ENCODE measurements at regions not wholly inside any gene's neighbourhood (a gene's known extent, or its start where the extent isn't known, plus 50 kb on each side); places are given as distances from the start of the nearest gene placed in this dataset.

DNA sequence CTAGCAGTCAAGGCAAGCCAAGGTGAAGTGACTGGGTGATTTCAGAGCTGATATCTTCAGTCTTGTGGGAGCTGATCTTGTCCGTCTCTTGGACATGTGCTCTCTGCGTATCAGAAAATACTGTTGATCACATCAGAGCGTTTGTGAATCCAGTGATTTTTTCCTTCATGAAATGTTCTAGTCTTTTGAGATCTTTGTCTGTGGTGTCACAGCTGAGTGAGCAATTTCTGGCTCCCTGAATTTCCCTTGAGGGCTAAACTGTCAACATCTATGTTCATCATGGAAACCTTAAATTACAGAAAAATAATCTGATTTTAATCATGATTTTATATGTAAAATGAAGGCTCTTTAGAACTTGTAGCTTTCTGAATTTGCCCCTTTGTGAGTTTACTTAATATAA is 432.0 kb downstream of the CCDC85A start:
- DNase-seq (ENCODE audit: low read depth): no peak

DNA sequence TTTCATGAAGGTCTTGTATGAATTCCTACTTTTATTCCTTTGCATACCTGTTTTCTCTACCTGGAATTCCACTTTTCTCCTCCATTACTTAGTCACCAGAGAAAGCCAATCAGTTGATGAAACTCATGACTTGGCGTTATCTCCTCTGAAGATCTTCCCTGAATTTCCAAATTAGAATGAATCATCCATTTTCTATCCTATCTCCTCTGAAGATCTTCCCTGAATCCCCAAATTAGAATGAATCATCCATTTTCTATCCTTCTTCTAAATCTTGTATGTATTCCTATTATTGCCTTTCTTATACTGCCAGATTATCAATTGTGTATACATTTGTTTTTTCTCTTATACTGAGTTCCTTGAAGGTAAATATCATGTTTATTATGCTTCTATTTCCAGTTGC is 440.4 kb downstream of the CCDC85A start:
- no peak for DNase-seq (ENCODE audit: low read depth)

DNA sequence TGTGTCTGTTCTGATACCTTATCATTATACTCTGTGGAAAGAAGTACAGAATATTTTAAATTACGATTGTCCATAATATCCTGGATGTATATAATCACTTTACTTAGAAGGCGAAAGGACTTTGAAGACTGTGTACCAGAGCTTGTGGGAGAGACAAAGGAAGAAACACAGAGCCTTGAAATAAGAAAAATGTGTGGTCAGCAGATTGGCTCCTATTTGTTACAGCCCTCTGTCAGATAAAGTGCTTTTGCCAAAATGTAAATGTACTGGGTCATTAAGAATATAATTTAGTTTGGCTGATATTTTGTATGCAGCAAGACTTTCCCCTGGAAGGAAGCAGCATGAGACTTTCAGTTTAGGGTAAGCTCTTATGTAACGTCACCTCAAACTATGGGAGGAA is 443.1 kb downstream of the CCDC85A start:
- DNase-seq (ENCODE audit: low read depth): no peak

DNA sequence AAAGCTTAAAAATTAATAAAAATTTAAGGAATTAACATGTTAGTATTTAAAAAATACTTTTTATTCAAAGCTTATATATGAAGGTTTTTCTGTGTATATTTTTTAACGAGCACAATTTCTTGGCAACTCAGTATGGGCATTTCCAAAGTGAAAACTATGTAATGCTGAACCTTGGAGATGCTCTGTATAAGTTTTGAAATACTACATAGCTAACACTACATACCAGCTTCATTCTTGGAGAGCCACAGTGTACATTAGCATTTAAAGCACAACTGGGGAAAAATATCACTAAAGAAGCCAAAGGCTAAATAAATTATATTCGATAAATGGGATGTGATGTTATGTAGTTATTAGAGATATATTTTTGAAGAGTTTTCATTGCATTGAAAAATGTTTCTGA is 446.5 kb downstream of the CCDC85A start:
- DNase-seq (ENCODE audit: low read depth): no peak

DNA sequence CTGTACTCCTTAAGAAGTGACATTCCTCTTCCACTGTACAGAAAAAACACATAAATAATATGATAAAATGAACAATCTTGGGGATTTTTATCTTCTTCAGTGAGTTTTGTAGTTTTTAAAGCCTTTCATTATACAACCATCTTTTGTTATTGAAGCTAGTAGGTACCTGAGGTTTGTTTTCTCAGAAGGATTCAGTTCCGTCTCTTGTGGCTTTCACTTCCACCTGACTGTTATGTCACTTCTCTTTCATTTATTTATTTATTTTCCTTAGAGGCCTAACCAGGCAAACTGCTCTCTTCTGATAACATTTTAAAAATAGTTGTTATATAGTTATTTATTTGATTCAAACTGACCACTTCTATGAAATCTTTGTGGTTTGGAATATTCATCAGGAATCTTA is 464.2 kb downstream of the CCDC85A start:
- DNase-seq (ENCODE audit: low read depth): no peak

DNA sequence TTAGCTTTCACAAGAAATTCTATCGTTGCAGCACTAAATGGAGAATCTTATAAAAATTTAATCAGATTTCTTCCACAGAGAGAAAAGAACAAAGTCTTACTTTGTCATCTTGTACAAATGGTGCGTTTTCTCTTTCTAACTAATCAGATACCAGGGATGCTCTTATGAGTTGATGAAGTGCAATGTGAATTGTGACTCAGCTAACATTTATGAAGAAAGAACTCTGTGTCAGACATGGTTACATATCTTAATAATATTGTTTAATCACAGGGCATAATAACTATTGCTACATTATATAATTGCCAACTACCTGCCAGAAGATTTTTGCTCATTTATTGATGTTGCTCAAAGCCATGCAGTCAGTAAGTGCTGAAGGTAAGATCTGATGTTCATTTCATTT is 465.0 kb downstream of the CCDC85A start:
- no peak for DNase-seq (ENCODE audit: low read depth)

DNA sequence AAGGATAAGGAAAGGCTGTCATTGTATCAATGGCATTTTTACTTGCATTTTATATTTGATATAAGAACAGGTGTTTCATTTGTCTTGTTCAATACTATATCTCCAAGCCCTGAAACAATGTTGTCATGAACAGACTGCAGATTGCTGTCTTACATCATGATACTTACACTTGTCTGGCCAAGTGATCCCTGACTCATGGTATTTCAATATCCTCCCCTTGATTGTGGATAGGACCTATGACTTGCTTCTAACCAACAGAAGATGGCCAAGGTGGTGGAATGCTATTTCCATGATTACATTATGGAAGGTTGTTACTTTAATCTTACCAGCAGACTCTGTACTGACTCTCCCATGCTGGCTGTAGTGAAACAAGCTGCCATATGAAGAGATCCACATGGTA is 471.1 kb downstream of the CCDC85A start:
- no peak for DNase-seq (ENCODE audit: low read depth)

DNA sequence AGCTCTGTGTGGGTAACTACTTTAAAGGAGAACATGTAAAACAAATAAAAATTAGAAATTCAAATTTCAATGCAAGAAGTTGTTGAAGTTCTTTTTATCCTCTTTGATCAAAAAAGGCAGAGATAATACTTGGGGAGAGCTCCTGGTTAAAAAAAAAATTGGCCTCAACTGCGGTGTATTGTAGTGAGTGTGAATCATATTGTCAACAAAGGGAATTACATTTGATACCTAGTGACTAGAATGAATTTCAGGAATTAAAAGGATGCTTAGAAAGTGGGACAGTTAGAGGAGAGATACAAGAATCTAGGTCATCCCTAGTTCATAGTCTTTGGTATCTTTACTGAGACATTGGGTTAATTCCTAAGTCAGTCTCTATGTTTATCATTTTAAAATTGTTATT is 473.0 kb downstream of the CCDC85A start:
- no peak for DNase-seq (ENCODE audit: low read depth)

DNA sequence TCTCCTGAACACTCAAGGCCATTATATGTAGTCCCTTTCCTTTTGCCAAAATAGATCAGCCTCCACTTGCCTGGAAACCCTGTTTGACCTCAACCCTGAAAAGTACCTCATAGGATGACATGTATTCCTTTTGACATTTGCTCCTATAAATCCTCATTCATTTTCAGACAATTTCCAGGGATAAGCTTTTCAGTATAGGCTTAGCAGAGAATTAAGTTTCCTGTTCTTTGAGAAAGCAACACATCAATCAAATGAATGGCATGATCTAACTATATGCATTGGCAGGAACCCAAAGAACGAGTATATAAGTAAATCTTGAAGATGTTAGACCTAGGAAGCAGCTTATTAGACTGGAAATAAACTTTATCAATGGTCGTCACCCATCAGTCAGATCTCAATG is 483.0 kb downstream of the CCDC85A start:
- no peak for DNase-seq (ENCODE audit: low read depth)

DNA sequence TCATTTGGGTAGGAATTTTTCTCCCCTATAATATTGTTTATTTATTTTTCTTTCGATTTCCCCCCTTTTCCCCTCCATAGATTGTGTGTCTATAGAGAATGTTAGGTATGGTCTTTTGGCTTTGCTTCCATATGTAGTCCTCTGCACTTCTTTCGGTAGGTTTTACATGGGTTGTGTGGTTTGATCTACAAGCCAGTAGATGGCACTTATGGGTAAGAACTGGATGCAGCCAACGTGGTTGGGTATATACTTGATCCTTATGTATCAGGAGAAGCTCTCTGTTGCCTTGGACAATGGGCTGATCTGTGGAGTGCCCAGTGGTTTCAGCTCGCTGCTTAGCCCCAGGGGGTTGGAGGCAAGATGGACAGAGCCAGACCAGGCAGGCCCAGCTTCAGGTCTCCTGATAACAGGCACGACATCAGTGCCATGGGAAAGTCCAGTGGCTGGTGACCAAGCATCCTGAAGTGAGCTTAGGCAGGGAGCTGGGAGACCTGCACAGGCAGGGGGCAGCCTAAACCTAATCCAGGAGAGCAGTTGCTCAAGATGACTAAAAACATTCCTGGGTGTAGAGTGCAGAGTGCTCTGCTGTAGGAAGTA is 488.3 kb downstream of the CCDC85A start:
- DNase-seq (ENCODE audit: low read depth): no peak

DNA sequence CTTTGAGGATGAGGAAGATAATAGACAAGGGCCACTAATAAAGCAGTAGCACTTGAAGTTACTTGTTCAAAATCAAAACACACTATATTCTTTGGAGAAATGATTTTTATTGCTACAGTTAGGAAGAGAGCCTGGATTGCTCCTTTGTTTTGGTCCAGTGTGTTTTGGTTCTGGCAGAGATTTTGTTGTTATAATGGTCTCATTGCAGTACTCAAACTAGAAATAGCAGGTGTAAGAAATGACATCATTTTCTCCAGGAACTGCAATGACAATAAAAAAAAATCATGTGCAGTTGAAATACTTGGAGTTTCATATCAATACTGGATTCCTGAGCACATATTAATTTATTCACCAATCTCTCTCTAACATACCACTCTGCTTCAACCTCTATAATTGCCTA is 490.3 kb downstream of the CCDC85A start:
- no peak for DNase-seq (ENCODE audit: low read depth)

DNA sequence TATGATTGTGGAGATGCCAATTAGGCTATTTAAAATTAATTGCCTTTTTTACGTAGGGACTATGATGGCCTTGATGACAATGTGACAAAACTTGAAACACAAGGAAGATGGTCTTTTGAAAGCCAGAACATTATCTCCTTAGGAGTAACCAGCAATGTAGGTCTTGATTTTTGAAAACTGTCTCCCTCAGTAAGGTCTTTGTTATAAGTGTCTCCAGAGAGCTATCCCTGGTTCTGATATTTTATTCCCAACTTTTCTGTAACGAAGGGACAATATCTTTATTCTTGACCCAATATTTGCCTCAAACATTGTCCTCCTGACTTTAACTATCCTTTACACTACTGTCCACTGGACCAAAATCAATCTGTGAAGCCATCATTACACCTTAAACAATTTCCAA is 493.2 kb downstream of the CCDC85A start:
- no peak for DNase-seq (ENCODE audit: low read depth)

DNA sequence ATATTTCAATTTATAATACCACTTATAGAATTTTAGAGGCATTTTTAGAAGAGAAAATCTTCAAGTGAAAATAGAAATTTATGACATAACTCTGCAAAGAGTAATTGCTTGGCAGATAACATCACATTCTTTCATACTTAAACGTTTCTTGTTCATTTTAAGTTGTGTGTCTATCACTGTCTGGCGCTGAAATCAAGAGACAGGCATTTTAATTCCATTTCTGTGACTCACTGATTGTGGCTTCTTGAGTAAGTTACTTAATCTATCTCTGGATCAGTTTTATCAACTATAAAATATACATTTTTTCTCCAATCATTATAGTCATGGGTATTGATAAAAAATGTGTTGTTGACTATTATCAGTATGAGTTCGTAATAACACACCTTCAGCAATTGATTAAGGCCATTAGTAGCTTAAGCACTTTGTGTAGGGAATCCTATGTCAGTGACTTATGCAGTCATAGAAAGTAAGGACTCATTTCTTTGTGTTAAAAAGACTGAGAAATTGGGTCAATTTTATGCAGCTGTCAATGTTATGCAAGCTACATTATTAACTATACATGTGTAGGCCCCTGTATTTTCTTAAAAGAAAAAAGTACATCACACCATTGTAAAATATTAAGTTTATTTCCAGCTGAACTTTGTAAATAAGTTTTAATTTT is 497.3 kb downstream of the CCDC85A start:
- DNase-seq (ENCODE audit: low read depth): no peak

DNA sequence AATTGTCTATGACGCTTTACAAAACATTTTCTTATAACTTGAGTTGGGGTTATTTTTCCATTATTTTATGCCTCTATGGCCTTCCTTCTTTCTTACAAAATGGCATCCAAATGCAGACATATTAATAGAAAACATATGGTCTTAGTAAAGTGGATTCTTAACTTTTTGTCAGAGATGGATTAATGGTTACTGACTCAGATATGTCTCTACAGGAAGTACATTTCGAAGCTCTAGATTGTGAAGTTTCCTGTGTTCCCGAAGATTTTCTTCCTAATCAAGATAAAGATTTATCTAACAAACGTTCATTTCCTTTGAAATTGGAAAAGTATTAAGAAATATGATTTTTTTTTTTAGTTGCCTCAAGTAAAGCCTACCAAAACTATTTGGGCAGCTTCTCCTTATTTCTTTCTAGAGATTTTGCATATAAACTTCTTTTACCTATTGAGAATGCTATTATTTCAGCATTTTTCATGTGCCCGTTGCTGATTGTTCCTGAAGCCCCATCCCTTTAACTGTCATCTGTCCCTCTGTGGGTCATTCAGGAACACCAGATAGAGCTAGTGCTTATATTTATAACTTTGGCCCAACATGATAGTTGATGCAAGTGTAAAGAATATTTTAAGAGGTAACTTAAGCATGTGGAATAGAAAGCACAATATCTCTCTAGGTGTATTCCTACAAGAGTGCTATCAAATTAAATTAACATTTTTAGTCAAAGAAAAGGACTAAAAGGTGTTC is 498.0 kb downstream of the CCDC85A start:
- no peak for DNase-seq (ENCODE audit: low read depth)

DNA sequence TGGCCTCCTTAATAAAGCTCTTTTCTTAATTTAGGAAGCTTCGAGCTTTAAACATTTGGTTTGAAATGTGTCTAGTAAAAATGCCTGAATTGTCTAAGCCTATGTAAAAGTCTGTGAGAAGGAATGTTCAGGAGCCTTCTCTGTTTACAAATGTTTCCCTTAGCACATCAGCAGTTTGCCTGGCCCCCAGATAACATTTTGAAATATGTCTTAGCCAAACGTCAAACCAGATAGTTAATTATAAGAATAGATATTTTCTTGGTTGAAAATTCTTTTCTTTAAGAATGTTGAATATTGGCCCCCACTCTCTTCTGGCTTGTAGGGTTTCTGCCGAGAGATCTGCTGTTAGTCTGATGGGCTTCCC is 498.6 kb downstream of the CCDC85A start:
- no peak for DNase-seq (ENCODE audit: low read depth)

DNA sequence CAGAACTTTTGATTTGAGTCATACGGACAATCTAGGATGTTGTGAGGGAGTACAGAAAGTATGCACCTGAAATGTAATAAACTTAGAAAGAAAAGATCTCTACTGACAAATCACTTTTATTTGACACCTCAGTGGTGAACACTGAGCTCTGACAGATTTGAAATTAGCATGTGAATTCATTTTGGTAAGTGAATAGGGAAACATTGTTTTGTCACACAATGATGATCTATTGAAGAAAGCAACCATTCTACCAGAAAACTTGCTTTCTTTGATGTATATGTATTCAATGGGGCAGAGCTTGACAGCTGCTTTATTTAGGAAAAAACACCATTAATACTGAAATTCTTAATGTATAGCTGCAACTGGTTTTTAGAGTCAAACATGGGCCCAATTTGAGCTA is 500.5 kb downstream of the CCDC85A start:
- DNase-seq (ENCODE audit: low read depth): no peak

DNA sequence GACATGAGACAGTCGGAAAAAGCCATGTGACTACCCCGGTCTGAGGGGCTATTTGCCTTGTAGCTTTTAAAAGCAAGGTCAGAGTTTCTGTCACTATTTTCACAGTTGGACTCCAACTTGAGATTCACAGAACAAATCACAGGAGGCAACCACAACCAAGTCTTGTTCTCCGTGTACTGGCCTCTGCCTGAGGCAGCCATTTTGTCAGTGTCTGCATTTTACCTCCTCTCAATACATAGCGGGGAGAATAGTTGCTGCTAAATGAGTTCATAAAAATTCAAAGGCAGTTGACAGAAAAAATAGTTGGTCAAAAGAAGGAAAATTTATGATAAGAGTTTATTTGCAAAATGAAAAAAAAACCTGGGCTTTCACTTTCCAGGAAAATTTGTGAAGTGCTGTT is 501.4 kb downstream of the CCDC85A start:
- no peak for DNase-seq (ENCODE audit: low read depth)

DNA sequence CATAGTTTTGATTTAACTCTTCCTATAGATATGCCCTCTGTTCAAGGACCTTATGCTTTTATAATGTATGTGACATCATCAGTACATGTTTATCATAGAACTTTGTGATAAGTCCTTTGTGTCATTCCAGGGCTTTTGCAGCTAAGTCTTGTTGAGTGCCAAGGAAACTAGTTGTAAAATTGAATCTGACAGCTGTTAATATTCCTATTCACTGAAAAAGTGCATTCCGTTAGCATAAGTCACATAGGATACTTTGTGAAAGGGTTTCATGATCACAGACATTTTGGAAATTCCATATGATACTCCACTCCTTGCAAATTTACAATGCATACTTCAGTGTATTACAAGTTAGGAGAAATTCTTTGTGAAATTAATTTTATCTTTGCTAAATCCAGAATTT is 503.4 kb downstream of the CCDC85A start:
- no peak for DNase-seq (ENCODE audit: low read depth)

DNA sequence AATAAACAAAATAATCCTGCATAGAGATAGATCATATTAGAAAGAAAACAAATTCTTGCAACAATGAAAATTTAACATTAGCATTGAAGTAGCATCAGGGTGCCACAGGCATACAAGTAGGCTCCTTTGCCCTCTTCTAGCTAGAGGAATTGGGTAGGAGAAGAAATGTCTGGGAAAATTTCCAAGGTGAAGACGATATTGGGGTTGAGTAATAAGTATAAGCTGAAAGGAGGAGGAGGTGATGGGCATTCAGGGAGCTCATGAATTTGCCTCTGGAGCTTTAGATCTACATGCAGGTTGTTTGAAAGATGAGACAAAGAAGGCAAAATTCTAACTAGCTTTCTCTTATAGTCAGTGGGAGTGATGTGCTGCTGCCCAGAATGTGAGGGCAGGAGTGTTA is 504.9 kb downstream of the CCDC85A start:
- no peak for DNase-seq (ENCODE audit: low read depth)

DNA sequence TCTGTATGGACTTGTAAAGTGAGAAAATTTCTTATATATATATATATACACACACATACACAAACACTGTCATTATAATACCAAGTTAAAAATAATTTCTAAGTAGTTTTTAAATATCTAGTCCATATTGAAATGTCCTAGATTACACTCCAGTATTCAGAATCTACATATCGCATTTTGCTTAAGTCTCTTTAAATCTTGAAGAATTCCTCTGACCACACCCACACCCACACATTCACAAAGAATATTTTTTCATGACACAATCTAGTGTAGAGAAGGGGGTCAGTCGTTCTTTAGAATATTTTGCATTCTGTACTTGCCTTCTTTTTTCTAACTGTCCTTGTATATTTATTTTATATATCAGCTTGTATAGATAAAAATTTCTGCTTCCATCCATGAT is 509.7 kb downstream of the CCDC85A start:
- DNase-seq (ENCODE audit: low read depth): no peak

DNA sequence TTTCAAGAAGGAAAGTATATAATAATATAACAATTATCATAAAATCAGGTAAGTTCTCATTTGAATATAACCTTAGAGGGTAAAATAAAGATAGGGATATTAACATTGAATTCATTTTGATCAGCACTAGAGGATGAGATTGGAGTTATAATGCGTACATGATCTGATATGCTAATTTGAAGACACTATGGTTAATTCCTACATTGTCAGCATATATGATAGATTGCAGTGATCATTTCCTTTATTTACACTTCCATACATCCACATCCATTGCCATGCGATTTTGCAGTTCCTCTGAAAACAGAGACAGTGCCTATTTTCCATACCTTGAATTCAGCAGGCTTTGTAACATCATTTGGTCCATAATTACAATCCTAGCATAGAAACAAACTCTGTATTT is 519.2 kb downstream of the CCDC85A start:
- DNase-seq (ENCODE audit: low read depth): no peak

DNA sequence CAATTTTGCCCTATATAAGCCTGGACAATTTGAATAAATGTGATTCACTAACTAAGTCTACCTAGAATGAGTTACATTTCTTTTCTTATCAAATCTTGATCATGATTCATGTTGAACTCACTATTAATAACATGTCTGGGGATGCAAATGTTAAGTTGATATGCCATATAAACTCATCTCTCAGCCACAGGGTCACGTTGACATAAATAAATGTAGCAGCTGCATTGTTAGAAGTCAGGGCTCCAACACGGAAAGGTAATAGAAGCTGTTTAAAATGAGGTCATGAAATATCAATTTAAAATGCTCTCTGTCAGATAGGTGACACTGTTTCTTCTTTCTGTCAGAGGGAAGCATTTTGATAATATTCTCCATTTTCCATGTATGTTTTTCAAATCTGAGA is 521.9 kb downstream of the CCDC85A start:
- no peak for DNase-seq (ENCODE audit: low read depth)

DNA sequence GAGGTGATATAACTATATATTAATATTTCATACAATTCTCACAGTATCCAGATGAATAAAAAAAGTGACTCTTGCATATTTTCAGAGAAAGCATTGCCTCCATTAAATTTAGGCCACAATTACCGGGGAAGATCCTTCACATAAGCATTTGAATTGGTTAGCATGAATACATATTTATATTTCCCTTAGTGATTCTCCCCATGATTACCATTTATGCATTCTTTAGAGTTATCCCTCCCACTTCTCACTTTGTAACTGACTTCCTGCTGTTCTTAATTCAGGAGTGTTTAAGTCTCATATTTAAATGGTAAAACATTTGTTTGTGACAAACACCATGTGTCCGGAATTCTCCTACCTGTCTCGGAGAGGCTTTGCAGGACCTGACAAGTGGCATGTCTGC is 523.4 kb downstream of the CCDC85A start:
- DNase-seq (ENCODE audit: low read depth): no peak

DNA sequence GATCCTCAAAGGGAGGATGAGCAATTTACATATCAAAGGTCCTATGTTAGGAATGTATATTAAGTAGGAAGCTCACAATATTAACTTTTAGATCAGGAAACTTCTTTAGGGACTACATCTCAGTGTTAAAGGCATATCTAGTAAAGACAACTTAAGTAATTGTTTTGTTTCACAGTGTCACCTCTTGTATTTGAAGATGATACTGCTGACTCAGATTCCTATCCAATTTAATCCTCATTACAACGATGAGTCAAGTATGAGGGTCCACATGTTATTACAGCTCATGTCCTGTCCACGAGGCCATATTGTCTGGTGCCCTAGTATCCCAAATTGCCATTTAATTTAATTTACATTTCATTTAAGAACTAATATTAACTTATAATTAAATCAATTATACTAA is 523.9 kb downstream of the CCDC85A start:
- DNase-seq (ENCODE audit: low read depth): no peak
